Large intestine (tissue), 3 donors: ENCODE measurements at regions not wholly inside any gene's neighbourhood (a gene's known extent, or its start where the extent isn't known, plus 50 kb on each side); places are given as distances from the start of the nearest gene placed in this dataset.

ENCODE experiments used
- DNase-seq, 2 donors: peaks; one replicate each; pipeline versions ENCODE4 v3.0.0 to v3.0.0-alpha.2; 2013
- H3K27ac ChIP-seq: one replicate; pipeline ENCODE4 v1.5.1; 2013; ENCODE audit warnings: low read length
- H3K27me3 ChIP-seq: 2 replicates; pipeline ENCODE4 v1.6.1; 2013; ENCODE audit warnings: low read length; ENCODE audit not compliant: control insufficient read depth, insufficient read depth
- H3K36me3 ChIP-seq: 2 replicates; pipeline ENCODE4 v1.6.1; 2013; ENCODE audit warnings: low read length; ENCODE audit not compliant: control insufficient read depth, insufficient read depth
- H3K4me1 ChIP-seq: one replicate; pipeline ENCODE4 v1.6.1; 2013; ENCODE audit warnings: low read length; ENCODE audit not compliant: control insufficient read depth, insufficient read depth
- H3K4me3 ChIP-seq: one replicate; pipeline ENCODE4 v1.5.1; 2013; ENCODE audit warnings: low read length
- H3K9me3 ChIP-seq: one replicate; pipeline ENCODE4 v1.6.1; 2013; ENCODE audit warnings: mild to moderate bottlenecking, low read depth, low read length, moderate library complexity; ENCODE audit not compliant: control insufficient read depth
- WGBS: methylation state at CpG from one replicate; pipeline ENCODE4 v1.1.5; 2013; ENCODE audit warnings: low lambda C conversion rate; ENCODE audit not compliant: insufficient coverage; 5-methylcytosine and 5-hydroxymethylcytosine counted together

DNA sequence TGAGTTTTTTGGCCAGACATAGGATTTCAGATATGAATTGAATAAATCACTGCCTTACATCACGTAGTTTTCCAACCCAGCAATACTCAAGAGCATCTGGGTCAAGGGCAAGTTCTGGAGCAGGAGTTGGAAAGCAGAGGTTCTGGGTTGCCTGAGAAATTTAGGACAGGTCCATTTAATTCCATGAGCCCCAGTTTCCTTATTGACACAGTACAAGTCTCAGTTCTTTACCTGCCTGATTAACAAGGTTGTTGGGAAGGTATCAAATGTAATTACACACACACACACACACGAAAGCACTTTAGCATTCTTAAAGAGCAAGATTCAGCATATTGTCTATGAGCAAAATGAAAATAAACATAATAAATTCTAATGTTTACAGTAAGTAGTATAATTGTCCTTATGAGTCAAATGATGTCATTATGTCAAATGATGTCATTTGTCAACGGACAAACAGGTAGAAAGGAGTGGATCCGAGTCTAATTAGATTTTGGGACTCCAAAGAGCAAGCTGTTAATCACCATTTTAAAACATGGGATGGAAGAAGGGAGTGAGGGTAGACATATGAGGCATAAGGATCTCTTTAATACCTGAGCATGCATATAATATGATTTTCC, 268.4 kb upstream of the ARGLU1 start:
- WGBS: no CpG with 5 or more reads among the region's 4 CpGs
- Histone ChIP-seq H3K27ac (no peak overlapping the region), H3K4me1 (no peaks in the 10 kb centered on the region), H3K36me3 (no peaks in the 10 kb centered on the region), H3K9me3 (no peaks in the 10 kb centered on the region), H3K27me3 (no peaks in the 10 kb centered on the region), H3K4me3 (no peak overlapping the region)
- no peak for DNase-seq

DNA sequence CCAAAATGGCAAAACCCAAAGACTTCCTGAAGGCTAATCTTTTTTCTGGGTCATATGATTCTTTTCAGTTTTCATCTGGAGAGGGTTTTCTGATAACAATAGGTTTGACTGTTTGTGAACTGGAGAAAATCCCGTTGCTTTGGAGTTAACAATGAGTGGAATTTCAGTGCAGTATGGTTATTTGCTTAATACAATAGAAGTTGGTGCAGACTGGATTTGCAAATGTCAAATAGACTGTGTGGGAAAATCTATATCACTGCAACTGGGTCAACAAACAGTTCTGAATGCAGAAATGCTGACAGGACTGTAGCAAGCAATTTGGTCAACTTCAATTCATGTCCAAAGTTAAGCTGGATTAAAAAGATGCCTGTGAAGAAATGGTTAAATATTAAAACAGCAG, 267.5 kb upstream of the ARGLU1 start:
- Histone ChIP-seq H3K27me3 (no peaks in the 10 kb centered on the region), H3K4me3 (no peak overlapping the region), H3K9me3 (no peaks in the 10 kb centered on the region), H3K27ac (no peak overlapping the region), H3K36me3 (no peaks in the 10 kb centered on the region), H3K4me1 (no peaks in the 10 kb centered on the region)
- no CpG with 5 or more reads among the region's 1 CpG for WGBS
- DNase-seq: no peak

- H3K36me3 ChIP-seq: no peaks in the 10 kb centered on the region
- no peak overlapping the region for H3K27ac ChIP-seq
- no CpG with 5 or more reads among the region's 8 CpGs for WGBS
- DNase-seq: no peak
- no peaks in the 10 kb centered on the region for H3K9me3 ChIP-seq
- H3K27me3 ChIP-seq: no peaks in the 10 kb centered on the region
- no peak overlapping the region for H3K4me3 ChIP-seq
- H3K4me1 ChIP-seq: no peaks in the 10 kb centered on the region
Measured at GRCh38 chr13:106821979-106822378, 254.0 kb upstream of the ARGLU1 start.

GRCh38 chr13:106819413-106820180, 251.7 kb upstream of the ARGLU1 start:
- 100% methylated on average over 1 of the region's 6 CpGs for WGBS

GRCh38 chr13:106818971-106819370, 251.0 kb upstream of the ARGLU1 start:
- Histone ChIP-seq H3K4me1 (no peaks in the 10 kb centered on the region), H3K27ac (no peak overlapping the region)
- WGBS: no CpG with 5 or more reads among the region's 3 CpGs

More at GRCh38 chr13:106819413-106820180, 251.7 kb upstream of the ARGLU1 start:
- Histone ChIP-seq H3K9me3 (no peaks in the 10 kb centered on the region), H3K4me1 (no peaks in the 10 kb centered on the region), H3K4me3 (no peak overlapping the region), H3K27ac (no peak overlapping the region), H3K27me3 (no peaks in the 10 kb centered on the region), H3K36me3 (no peaks in the 10 kb centered on the region)
- DNase-seq: no peak

GRCh38 chr13:106815545-106815944, 247.6 kb upstream of the ARGLU1 start:
- Histone ChIP-seq H3K4me1 (no peaks in the 10 kb centered on the region), H3K9me3 (no peaks in the 10 kb centered on the region), H3K36me3 (no peaks in the 10 kb centered on the region), H3K27me3 (no peaks in the 10 kb centered on the region), H3K4me3 (no peak overlapping the region), H3K27ac (no peak overlapping the region)
- no peak for DNase-seq
- no CpG with 5 or more reads among the region's 1 CpG for WGBS

More at GRCh38 chr13:106818971-106819370, 251.0 kb upstream of the ARGLU1 start:
- no peaks in the 10 kb centered on the region for H3K27me3 ChIP-seq
- no peaks in the 10 kb centered on the region for H3K36me3 ChIP-seq
- no peaks in the 10 kb centered on the region for H3K9me3 ChIP-seq
- H3K4me3 ChIP-seq: no peak overlapping the region
- DNase-seq: no peak

DNA sequence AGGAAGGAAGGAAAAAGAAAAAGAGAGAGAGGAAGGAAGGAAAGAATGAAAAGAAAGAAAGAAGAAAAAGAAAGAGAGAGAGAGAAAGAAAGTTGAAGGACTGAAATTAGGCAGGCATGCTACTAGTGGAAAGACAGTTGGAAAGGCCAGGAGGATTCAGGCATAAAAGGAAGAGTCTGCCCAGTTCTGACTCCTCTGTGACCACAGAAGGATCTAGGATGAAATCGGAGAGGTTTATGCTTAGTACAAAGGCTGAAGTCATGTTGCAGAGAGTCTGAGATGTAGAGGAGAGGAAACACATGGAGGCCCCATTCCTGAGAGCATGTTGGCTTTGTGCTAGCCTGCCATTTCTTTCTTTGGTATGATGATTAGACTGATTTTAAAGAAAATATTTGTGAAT, 246.5 kb upstream of the ARGLU1 start:
- Histone ChIP-seq H3K27ac (no peak overlapping the region), H3K9me3 (no peaks in the 10 kb centered on the region), H3K4me3 (no peak overlapping the region), H3K27me3 (no peaks in the 10 kb centered on the region), H3K4me1 (no peaks in the 10 kb centered on the region), H3K36me3 (no peaks in the 10 kb centered on the region)
- no peak for DNase-seq
- no CpG with 5 or more reads among the region's 1 CpG for WGBS

DNA sequence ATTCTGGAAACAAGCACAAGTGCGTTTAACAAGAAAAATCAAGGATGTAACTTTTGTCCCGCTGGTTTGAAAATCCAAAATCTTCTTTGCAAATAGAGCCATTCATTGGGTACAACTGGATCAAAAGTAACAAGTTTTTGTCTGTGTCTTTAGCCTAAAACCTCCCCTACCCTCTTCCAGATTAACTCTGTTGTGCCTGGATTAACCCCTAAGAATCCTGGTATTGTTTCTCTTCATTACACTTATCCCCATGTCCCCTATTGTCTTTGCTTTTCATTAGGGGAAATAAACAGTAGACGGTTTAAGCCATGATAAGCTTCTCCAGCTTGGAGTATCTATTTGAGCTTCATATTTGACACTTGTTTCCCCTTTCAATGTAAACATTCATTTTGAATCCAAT, 242.1 kb upstream of the ARGLU1 start:
- 50% methylated on average over 1 of the region's 3 CpGs for WGBS
- Histone ChIP-seq H3K27me3 (no peaks in the 10 kb centered on the region), H3K9me3 (no peaks in the 10 kb centered on the region), H3K36me3 (no peaks in the 10 kb centered on the region), H3K4me3 (no peak overlapping the region), H3K27ac (no peak overlapping the region), H3K4me1 (no peaks in the 10 kb centered on the region)
- no peak for DNase-seq

GRCh38 chr13:106804991-106805390, 237.1 kb upstream of the ARGLU1 start:
- Histone ChIP-seq H3K4me1 (no peaks in the 10 kb centered on the region), H3K4me3 (no peak overlapping the region), H3K9me3 (no peaks in the 10 kb centered on the region), H3K36me3 (no peaks in the 10 kb centered on the region), H3K27ac (no peak overlapping the region), H3K27me3 (no peaks in the 10 kb centered on the region)
- DNase-seq: no peak
- no CpG with 5 or more reads among the region's 3 CpGs for WGBS

GRCh38 chr13:106802917-106803316, 235.0 kb upstream of the ARGLU1 start:
- H3K27ac ChIP-seq: no peak overlapping the region
- no peak for DNase-seq
- no peaks in the 10 kb centered on the region for H3K27me3 ChIP-seq
- no CpG with 5 or more reads among the region's 6 CpGs for WGBS
- no peaks in the 10 kb centered on the region for H3K4me1 ChIP-seq
- no peak overlapping the region for H3K4me3 ChIP-seq
- no peaks in the 10 kb centered on the region for H3K9me3 ChIP-seq
- no peaks in the 10 kb centered on the region for H3K36me3 ChIP-seq
